Psoas muscle (tissue), 7 donors: ENCODE measurements at regions not wholly inside any gene's neighbourhood (a gene's known extent, or its start where the extent isn't known, plus 50 kb on each side); places are given as distances from the start of the nearest gene placed in this dataset.

Experiments used
- ATAC-seq, 4 donors: fragments of 200-7000 bp; cut with Tn5 transposase; one replicate each; pipeline ENCODE4 v1.9.1; 2020; ENCODE audit warnings: moderate library complexity in 3 of 4, mild to moderate bottlenecking in 2 of 4
- DNase-seq, 2 donors: peaks; one replicate each; pipeline ENCODE4 v3.0.0-alpha.2; 2020
- H3K27ac ChIP-seq: fragments of 200-600 bp; one replicate; pipeline ENCODE4 v1.8.0; 2022
- H3K27me3 ChIP-seq, 3 donors: fragments of 200-600 bp in 1 of 3; one replicate each; pipeline versions ENCODE4 v1.6.1 to v1.8.0; 2013 to 2022; ENCODE audit warnings: low read length in 2 of 3, mild to moderate bottlenecking in 2 of 3, moderate library complexity in 1 of 3; ENCODE audit not compliant: insufficient read depth in 3 of 3
- H3K36me3 ChIP-seq, 2 donors: fragments of 200-600 bp in 1 of 2; one replicate each; pipeline versions ENCODE4 v1.6.1 to v1.8.0; 2013 to 2022; ENCODE audit warnings: low read depth in 1 of 2, mild to moderate bottlenecking in 1 of 2, moderate library complexity in 1 of 2; ENCODE audit not compliant: insufficient read depth in 1 of 2
- H3K4me1 ChIP-seq: fragments of 200-600 bp; one replicate; pipeline ENCODE4 v1.8.0; 2022
- H3K4me3 ChIP-seq: fragments of 200-600 bp; one replicate; pipeline ENCODE4 v1.8.0; 2022; ENCODE audit warnings: mild to moderate bottlenecking
- H3K9me3 ChIP-seq: fragments of 200-600 bp; one replicate; pipeline ENCODE4 v1.8.0; 2022
- CTCF ChIP-seq: fragments of 200-600 bp; IDR thresholded peaks from one replicate; pipeline ENCODE4 v1.8.0; 2022; ENCODE audit warnings: antibody characterized with exemption
- WGBS, 3 donors: extraction: QIAGEN DNeasy Blood & Tissue Kit; methylation state at CpG; one replicate each; pipeline versions ENCODE4 v1.1.6 to v1.1.7; 2013; 5-methylcytosine and 5-hydroxymethylcytosine counted together
- intact Hi-C, 2 donors: fragments of 100-400 bp; cut with DNase I; formaldehyde crosslinking; loops; one replicate each; pipeline versions ENCODE4 v1.11.0 to v1.14.2; 2022
- donor health status: healthy with polysubstance abuse.
- donor health status: DM: no; HTN: no; CAD: no; lungs with moderate emphysema.
- donor health status: Bipolar disorder and iron deficiency.
- donor health status: healthy.
- donor health status: DM: yes; HTN: yes; CAD: no.
- donor health status: DM: no; HTN: no; CAD: no.
- donor health status: DM: yes; HTN: yes; CAD: no.

GRCh38 chr11:69947793-69948255, 128.6 kb upstream of the FGF3 start:
- Histone ChIP-seq H3K27ac (no peak overlapping the region), H3K36me3 (no peaks in the 10 kb centered on the region), H3K9me3 (peaks cover 5% of the 10 kb centered on the region), H3K4me3 (no peak overlapping the region), H3K27me3 (peaks cover 0 to 14% (median 11%) of the 10 kb centered on the region in 3 donors), H3K4me1 (no peaks in the 10 kb centered on the region)
- peak in 1 of 2 donors; percentile 27 for DNase-seq
- TF ChIP-seq CTCF = no peak
- no peak for ATAC-seq
- WGBS, 3 donors = 85 to 89% (median 87%) methylated on average over 12 of the region's 12 CpGs
- intact Hi-C loops = no loop called here

GRCh38 chr11:69948256-69949141, 129.3 kb upstream of the FGF3 start:
- Histone ChIP-seq H3K4me3 (no peak overlapping the region), H3K27me3 (peaks cover 0 to 14% (median 11%) of the 10 kb centered on the region in 3 donors), H3K36me3 (no peaks in the 10 kb centered on the region), H3K9me3 (peaks cover 5% of the 10 kb centered on the region), H3K27ac (no peak overlapping the region), H3K4me1 (no peaks in the 10 kb centered on the region)
- peak in 1 of 2 donors; percentile 21 for DNase-seq
- no peak for TF ChIP-seq CTCF
- WGBS, 3 donors = 44 to 45% (median 45%) methylated on average over 24 of the region's 24 CpGs
- no peak for ATAC-seq
- intact Hi-C loops = no loop called here

- WGBS, 3 donors = 54 to 62% (median 55%) methylated on average over 6 of the region's 6 CpGs
- H3K4me1 ChIP-seq = no peaks in the 10 kb centered on the region
- no peak overlapping the region for H3K4me3 ChIP-seq
- no peak for ATAC-seq
- intact Hi-C loops = no loop called here
- H3K9me3 ChIP-seq = peaks cover 5% of the 10 kb centered on the region
- H3K36me3 ChIP-seq = no peaks in the 10 kb centered on the region
- peak in 1 of 2 donors; percentile 41 for DNase-seq
- no peak for TF ChIP-seq CTCF
- H3K27ac ChIP-seq = no peak overlapping the region
- peaks cover 0 to 14% (median 9%) of the 10 kb centered on the region in 3 donors for H3K27me3 ChIP-seq
These were observed 128.8 kb upstream of the ANO1 start for GRCh38 chr11:69949327-69949726.

- DNase-seq (peak in 1 of 2 donors; percentile 30), ATAC-seq (no peak)
- peaks cover 5% of the 10 kb centered on the region for H3K9me3 ChIP-seq
These were observed 128.0 kb upstream of the ANO1 start for GRCh38 chr11:69950120-69950519.

More at GRCh38 chr11:69950120-69950519, 128.0 kb upstream of the ANO1 start:
- Histone ChIP-seq H3K4me3 (no peak overlapping the region), H3K27ac (no peak overlapping the region), H3K27me3 (peaks cover 0 to 16% (median 7%) of the 10 kb centered on the region in 3 donors), H3K4me1 (no peaks in the 10 kb centered on the region), H3K36me3 (no peaks in the 10 kb centered on the region)
- peak; percentile 16 for TF ChIP-seq CTCF
- 68 to 71% (median 70%) methylated on average over 8 of the region's 8 CpGs for WGBS, 3 donors
- intact Hi-C loops = no loop called here
